ENCODE measurements at regions not wholly inside any gene's neighbourhood (a gene's known extent, or its start where the extent isn't known, plus 50 kb on each side); places are given as distances from the start of the nearest gene placed in this dataset.

DNA sequence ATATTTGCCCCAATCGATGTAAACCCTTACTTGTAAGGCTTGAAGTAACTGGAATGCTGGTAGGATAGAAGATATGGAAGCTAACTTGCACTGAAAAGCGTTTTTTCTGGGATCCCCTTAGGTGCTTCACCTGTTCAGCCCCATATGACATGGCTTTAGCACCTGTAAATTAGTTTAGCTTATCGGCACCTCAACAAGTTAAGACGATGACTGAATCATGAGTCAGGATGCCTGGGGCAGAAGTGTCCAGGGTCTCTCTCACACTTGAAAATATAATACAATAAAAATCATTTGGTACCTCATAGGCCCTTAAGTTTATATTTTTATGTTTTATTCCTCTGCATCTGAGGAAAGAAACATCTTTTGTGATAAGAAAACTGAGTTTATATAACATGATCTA is 409.2 kb upstream of the LRRC4C start:
- CTCF ChIA-PET = no interaction called here
- Mint-ChIP-seq H3K4me1 (ENCODE audit: low read depth) (no peaks in the 10 kb centered on the region), H3K9me3 (peaks cover 11% of the 10 kb centered on the region), H3K27me3 (no peaks in the 10 kb centered on the region), H3K36me3 (ENCODE audit: low read depth) (no peaks in the 10 kb centered on the region), H3K4me3 (no peak overlapping the region), H3K27ac (no peak overlapping the region)
- TF ChIP-seq, protein P1, sequence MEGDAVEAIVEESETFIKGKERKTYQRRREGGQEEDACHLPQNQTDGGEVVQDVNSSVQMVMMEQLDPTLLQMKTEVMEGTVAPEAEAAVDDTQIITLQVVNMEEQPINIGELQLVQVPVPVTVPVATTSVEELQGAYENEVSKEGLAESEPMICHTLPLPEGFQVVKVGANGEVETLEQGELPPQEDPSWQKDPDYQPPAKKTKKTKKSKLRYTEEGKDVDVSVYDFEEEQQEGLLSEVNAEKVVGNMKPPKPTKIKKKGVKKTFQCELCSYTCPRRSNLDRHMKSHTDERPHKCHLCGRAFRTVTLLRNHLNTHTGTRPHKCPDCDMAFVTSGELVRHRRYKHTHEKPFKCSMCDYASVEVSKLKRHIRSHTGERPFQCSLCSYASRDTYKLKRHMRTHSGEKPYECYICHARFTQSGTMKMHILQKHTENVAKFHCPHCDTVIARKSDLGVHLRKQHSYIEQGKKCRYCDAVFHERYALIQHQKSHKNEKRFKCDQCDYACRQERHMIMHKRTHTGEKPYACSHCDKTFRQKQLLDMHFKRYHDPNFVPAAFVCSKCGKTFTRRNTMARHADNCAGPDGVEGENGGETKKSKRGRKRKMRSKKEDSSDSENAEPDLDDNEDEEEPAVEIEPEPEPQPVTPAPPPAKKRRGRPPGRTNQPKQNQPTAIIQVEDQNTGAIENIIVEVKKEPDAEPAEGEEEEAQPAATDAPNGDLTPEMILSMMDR (IDR thresholded peaks at IDR 0.05) = no peak
- DNase-seq = no peak
- POLR2A ChIA-PET = no interaction called here
- intact Hi-C loops (cut with micrococcal nuclease) = no loop called here
- no peak for ATAC-seq

DNA sequence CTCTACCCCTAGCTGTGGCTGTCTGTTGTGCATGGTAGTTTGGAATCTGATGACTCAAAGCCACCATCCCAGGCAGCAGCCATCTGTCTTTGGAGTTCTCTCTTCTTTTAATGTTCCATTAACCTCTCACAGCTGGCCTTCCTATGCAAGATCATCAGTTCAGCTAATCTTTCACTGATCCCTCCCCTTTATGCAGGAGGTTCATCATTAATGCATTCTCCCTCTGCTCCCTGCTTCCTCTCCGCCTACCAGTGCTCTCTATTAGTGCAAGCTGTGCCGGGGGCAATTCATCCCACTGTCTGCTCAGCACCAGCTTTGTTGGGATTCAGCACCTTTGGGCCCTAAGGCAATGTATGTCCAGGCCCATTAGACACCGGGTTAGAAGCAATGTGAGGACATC is 413.0 kb upstream of the LRRC4C start:
- TF ChIP-seq, protein P1 (IDR thresholded peaks at IDR 0.05) = no peak
- ATAC-seq = no peak
- Mint-ChIP-seq H3K27me3 (no peaks in the 10 kb centered on the region), H3K4me1 (ENCODE audit: low read depth) (no peaks in the 10 kb centered on the region), H3K4me3 (no peak overlapping the region), H3K36me3 (ENCODE audit: low read depth) (no peaks in the 10 kb centered on the region), H3K9me3 (peaks cover 10% of the 10 kb centered on the region), H3K27ac (no peak overlapping the region)
- ChIA-PET POLR2A (no interaction called here), CTCF (no interaction called here)
- no peak for DNase-seq
- intact Hi-C loops (cut with micrococcal nuclease) = no loop called here

DNA sequence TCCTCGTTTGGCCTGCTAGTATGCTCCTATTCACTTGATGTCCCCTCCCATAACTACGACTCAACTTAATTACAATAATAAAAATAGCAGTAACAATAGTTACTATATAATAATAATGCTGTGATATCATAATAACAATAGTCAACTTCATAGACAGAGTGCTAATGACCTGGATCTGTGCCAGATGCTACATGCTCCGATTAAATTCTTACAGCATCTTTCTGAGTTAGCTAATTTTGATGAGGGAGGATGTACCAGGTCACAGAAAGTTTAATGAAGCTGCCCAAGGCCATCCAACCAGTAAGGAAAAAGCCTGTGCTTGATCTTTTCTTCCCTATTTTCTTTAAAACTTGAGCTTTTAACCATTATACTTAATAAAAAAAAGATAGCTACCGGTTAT is 413.4 kb upstream of the LRRC4C start:
- Mint-ChIP-seq H3K4me1 (ENCODE audit: low read depth) (no peaks in the 10 kb centered on the region), H3K27ac (no peak overlapping the region), H3K36me3 (ENCODE audit: low read depth) (no peaks in the 10 kb centered on the region), H3K9me3 (peaks cover 13% of the 10 kb centered on the region), H3K27me3 (no peaks in the 10 kb centered on the region), H3K4me3 (no peak overlapping the region)
- POLR2A ChIA-PET = no interaction called here
- TF ChIP-seq, protein P1 (IDR thresholded peaks at IDR 0.05) = no peak
- intact Hi-C loops (cut with micrococcal nuclease) = no loop called here
- DNase-seq = no peak
- no peak for ATAC-seq
- CTCF ChIA-PET = no interaction called here

- ChIA-PET POLR2A (no interaction called here), CTCF (no interaction called here)
- Mint-ChIP-seq H3K9me3 (peaks cover 16% of the 10 kb centered on the region), H3K4me1 (ENCODE audit: low read depth) (no peaks in the 10 kb centered on the region), H3K27ac (no peak overlapping the region), H3K36me3 (ENCODE audit: low read depth) (no peaks in the 10 kb centered on the region), H3K4me3 (no peak overlapping the region), H3K27me3 (no peaks in the 10 kb centered on the region)
- TF ChIP-seq, protein P1 (IDR thresholded peaks at IDR 0.05) = no peak
- intact Hi-C loops (cut with micrococcal nuclease) = no loop called here
- DNase-seq (no peak), ATAC-seq (no peak)
Measured at GRCh38 chr11:41878095-41878494, 418.6 kb upstream of the LRRC4C start.

DNA sequence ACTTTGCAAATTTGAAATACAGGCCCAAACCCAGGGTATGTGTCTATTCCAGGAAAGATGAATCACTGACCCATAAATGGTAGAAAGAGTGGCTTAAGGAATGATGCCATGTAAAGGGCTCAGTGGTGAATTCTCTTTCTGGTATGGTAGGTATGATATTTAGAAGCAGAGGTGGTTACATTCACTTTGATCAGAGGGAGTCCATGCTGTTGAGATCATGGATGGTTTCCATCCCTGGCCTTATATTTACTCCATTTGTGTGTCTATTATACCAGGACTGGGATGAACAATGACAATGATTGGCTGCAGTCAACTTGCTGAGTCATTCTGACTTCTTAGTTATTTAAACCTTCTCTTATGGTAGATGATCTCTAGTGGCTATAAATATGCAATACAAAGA is 419.8 kb upstream of the LRRC4C start:
- Mint-ChIP-seq H3K4me3 (no peak overlapping the region), H3K27ac (no peak overlapping the region), H3K9me3 (peaks cover 18% of the 10 kb centered on the region), H3K27me3 (no peaks in the 10 kb centered on the region), H3K4me1 (ENCODE audit: low read depth) (no peaks in the 10 kb centered on the region), H3K36me3 (ENCODE audit: low read depth) (no peaks in the 10 kb centered on the region)
- ChIA-PET CTCF (no interaction called here), POLR2A (no interaction called here)
- ATAC-seq (no peak), DNase-seq (no peak)
- TF ChIP-seq, protein P1 (IDR thresholded peaks at IDR 0.05) = no peak
- intact Hi-C loops (cut with micrococcal nuclease) = no loop called here

Measured in activated CD8-positive, alpha-beta T cell treated with anti-CD3 and anti-CD28 coated beads for 36 hours (primary cell).